ENCODE measurements at regions not wholly inside any gene's neighbourhood (a gene's known extent, or its start where the extent isn't known, plus 50 kb on each side); places are given as distances from the start of the nearest gene placed in this dataset.
A peak's percentile ranks its signal among the peaks of the same experiment; 100 is the strongest.

DNA sequence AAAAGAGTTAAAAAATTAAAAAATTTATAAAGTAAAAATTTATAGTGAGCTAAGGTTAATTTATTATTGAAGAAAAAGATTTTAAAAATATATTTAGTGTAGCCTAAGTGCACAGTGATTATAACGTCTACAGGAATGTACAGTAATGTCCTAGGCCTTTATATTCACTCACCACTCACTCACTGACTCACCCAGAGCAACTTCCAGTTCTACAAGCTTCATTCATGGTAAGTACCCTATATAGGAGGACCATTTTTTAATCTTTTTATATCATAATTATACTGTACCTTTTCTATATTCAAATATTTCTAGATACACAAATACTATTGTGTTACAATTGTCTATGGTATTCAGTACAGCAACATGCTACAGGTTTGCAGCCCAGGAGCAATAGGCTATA is 1623.2 kb downstream of the RPA4 start:
- Histone ChIP-seq H3K9me3 (replicated peaks) (no peaks in the 10 kb centered on the region), H3K4me1 (no peaks in the 10 kb centered on the region), H3K27me3 (no peaks in the 10 kb centered on the region), H3K36me3 (no peaks in the 10 kb centered on the region), H3K4me3 (no peak overlapping the region), H3K27ac (no peak overlapping the region)
- DNase-seq, result no peak

DNA sequence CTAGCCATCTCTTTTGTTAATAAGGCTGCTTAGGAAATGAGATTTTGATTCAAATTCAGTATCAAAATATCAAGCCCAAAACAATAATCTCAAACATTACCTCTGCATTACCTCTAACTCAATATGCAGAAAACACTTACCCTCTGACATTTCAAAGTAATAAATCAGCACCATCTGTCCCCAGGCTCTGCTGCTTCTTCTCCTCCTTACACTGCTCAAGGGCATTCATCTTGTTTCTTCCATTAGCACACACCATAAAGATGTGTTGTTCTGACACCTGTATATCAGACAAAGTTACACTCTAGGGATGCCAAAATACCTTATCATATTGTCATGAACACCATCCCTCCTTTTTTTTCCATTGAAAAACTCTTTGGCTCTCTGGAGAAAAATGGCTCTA is 1630.3 kb downstream of the RPA4 start:
- Histone ChIP-seq H3K27me3 (no peaks in the 10 kb centered on the region), H3K4me3 (no peak overlapping the region), H3K27ac (no peak overlapping the region)

DNA sequence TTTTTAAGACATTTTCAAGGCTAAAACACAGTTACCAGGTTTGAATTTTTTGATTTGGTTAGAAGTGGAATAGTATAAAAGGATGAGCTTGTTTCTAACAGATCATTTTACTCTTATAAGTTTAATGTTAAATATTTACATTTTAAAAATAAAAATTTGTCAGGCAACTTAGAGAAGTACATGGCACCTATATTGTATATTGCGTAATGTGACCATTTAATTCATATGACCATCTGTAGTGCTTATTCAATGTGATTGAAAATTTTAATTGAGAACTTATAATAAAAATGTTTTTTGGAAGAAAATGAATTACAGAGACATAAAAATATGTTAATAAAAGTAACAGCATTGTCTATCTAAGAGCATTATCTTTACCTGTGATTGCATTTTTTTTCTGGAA is 1632.4 kb downstream of the RPA4 start:
- H3K4me1 ChIP-seq, result no peaks in the 10 kb centered on the region
- no peaks in the 10 kb centered on the region for H3K27me3 ChIP-seq
- no peaks in the 10 kb centered on the region for H3K36me3 ChIP-seq
- H3K9me3 ChIP-seq (replicated peaks), result no peaks in the 10 kb centered on the region
- DNase-seq, result no peak
- H3K4me3 ChIP-seq, result no peak overlapping the region
- no peak overlapping the region for H3K27ac ChIP-seq

More for the DNA sequence above, 1630.3 kb downstream of the RPA4 start:
- no peaks in the 10 kb centered on the region for H3K4me1 ChIP-seq
- no peaks in the 10 kb centered on the region for H3K36me3 ChIP-seq
- H3K9me3 ChIP-seq (replicated peaks), result no peaks in the 10 kb centered on the region
- no peak for DNase-seq

DNA sequence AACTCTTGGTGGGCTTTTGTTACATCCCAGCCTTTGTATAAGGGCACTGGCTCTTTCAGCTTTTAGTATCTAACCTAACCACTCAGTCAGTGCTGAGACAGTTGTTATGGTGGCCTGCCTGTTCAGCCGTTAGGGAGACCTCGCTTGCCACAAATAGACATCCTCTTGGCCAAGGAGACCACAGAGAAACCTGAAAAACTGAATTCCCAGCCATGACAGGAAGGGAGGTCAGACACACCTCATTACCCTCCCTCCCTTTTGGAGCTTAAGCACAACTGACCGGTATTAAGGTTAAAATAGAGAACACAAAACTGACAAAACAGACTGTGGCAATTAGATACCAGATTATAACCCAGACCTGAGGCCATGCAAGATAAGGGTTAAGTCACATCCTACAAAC is 1639.3 kb downstream of the RPA4 start:
- H3K9me3 ChIP-seq (replicated peaks), result no peaks in the 10 kb centered on the region

DNA sequence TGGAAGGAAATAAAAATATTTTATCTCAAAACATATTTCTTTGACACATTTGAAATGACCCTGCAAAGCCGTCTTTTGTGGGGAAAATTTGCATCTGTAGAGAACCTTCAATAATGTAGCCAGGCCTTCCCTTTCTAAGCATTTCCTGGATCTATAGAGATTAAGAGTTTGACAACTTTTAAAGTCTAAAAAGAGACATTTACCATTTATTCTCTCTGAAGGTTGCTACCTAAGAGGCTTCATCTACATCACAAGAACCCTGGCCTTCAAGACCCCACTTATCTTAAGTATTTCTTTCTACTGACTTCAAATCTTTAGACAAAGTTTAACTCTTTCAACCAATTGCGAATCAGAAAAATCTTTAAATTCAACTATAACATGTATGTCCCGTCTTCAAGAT is 1639.8 kb downstream of the RPA4 start:
- Histone ChIP-seq H3K27me3 (no peaks in the 10 kb centered on the region), H3K27ac (no peak overlapping the region), H3K36me3 (no peaks in the 10 kb centered on the region), H3K4me3 (no peak overlapping the region), H3K4me1 (no peaks in the 10 kb centered on the region), H3K9me3 (replicated peaks) (no peaks in the 10 kb centered on the region)
- no peak for DNase-seq

More for the DNA sequence above, 1639.3 kb downstream of the RPA4 start:
- Histone ChIP-seq H3K4me3 (no peak overlapping the region), H3K27me3 (no peaks in the 10 kb centered on the region), H3K4me1 (no peaks in the 10 kb centered on the region), H3K36me3 (no peaks in the 10 kb centered on the region), H3K27ac (no peak overlapping the region)
- no peak for DNase-seq

DNA sequence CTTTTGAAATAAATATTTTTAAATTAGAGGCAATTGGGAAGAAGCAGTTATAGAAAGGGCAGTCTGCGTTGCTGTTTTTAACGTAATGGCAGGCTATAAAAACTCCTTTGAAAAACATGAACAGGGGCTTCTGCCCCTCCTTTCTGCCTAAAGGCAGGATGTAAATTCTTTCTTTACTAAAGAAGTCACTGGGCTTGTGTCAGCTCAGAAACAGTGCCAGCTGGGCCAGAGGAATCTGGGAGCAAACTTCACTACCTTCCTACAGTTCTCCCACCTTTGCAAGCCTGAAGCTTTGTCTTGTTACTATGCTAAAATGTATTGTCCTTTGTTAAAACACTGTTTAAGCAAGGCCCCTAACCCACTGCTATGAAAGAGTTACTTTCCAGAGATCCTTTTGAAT is 1664.8 kb downstream of the RPA4 start:
- H3K4me1 ChIP-seq, result no peaks in the 10 kb centered on the region
- H3K36me3 ChIP-seq, result no peaks in the 10 kb centered on the region
- H3K27me3 ChIP-seq, result no peaks in the 10 kb centered on the region
- no peak overlapping the region for H3K4me3 ChIP-seq
- H3K27ac ChIP-seq, result no peak overlapping the region
- no peaks in the 10 kb centered on the region for H3K9me3 ChIP-seq (replicated peaks)
- DNase-seq, result no peak

DNA sequence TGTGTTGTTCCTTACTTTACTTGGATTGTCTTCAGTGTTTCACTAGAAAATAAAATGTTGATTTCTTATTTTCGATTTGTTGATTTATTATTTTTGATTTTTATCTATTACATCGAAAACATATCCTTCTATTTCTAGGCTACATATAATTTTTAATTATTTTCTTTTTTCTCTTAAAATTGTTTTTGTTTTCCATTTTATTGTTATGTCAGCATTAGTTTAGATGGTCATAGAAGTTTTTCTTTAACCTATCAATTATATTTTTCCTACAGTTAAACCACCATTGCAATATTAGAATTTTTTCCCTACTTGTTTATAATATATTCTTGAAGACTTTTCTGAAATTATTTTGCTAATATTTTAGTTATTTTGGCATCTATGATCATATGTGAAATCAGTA is 1685.1 kb downstream of the RPA4 start:
- H3K4me3 ChIP-seq, result no peak overlapping the region
- no peaks in the 10 kb centered on the region for H3K4me1 ChIP-seq
- H3K27ac ChIP-seq, result no peak overlapping the region
- H3K36me3 ChIP-seq, result no peaks in the 10 kb centered on the region
- DNase-seq, result no peak
- no peaks in the 10 kb centered on the region for H3K9me3 ChIP-seq (replicated peaks)
- no peaks in the 10 kb centered on the region for H3K27me3 ChIP-seq

DNA sequence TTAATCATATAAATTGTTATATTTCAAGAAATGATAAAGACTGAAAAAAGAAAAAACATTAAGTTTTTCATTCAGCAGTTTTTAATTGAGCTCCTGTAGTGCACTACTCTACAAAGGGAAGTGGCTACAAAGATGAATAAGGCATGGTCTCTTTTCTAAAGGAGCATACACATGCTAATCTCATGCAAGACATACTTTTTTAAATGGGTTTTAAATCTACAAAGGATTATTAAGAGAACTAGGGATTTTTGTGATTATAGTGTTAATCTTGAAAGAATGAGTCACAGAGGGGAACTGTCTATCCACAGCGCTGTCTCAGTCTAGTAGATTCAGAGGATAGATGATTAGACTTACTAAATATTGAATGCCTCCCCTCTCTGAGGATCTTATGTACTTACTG is 1722.2 kb downstream of the RPA4 start:
- Histone ChIP-seq H3K4me1 (no peaks in the 10 kb centered on the region), H3K36me3 (no peaks in the 10 kb centered on the region), H3K27ac (no peak overlapping the region), H3K4me3 (no peak overlapping the region), H3K27me3 (no peaks in the 10 kb centered on the region), H3K9me3 (replicated peaks) (no peaks in the 10 kb centered on the region)
- DNase-seq, result no peak

DNA sequence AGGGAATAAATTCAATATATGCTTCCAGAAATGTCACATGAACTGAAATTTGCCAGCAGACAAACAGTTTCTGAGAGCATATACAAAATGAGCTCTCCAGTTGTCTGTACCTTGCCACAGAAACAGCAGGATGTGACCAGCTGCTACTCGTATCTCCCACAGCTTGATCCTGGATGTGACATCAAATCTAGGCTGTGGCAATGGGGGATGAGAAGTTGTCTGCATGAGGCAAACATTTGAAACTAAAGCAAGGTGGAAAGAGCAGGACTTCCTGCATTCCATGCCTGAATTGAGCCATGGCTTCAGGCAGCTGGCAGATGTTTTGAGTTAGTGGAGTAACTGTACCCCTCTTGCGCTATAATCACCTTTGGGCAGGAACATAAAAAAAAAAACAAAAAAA is 1724.0 kb downstream of the RPA4 start:
- H3K36me3 ChIP-seq, result no peaks in the 10 kb centered on the region
- H3K4me1 ChIP-seq, result no peaks in the 10 kb centered on the region
- no peak overlapping the region for H3K4me3 ChIP-seq
- H3K27ac ChIP-seq, result no peak overlapping the region
- H3K27me3 ChIP-seq, result no peaks in the 10 kb centered on the region
- no peaks in the 10 kb centered on the region for H3K9me3 ChIP-seq (replicated peaks)
- peak in 1 of 2 experiments; percentile 1 for DNase-seq

DNA sequence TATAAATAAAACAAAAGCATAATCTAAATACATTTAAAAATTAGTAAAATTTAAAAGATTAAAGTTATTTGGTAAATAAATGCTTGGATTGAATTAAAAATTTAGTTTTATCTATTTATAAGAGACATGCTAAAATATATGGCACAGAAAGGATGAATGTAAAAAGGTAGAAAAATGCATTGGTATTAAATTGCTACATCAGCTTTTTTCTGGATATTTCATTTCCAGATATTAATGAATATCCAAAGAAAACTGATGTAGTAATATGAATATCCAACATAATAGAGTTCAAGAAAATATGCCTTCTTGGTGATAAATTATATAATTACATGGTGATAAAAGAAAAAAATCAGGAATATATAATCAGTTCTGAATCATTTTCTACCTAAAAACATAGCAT is 1743.9 kb downstream of the RPA4 start:
- no peaks in the 10 kb centered on the region for H3K4me1 ChIP-seq
- H3K36me3 ChIP-seq, result no peaks in the 10 kb centered on the region
- DNase-seq, result no peak

DNA sequence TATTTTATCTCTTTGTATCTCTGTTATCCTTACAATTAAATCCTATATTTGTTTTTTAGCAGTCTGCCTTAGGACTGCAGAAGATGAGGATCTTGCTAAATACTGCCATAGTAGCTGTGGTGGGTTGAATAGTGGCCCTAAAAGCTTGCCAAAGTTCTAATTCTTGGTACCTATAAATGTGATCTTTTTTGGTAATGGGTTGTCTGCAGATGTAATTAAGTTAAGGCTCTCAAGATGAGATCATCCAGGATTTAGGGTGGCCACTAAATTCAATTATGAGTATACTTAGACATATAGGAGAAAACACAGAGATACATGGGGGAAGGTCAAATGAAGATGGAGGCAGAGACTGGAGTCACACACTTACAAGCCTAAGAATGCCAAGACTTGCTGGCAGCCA is 1753.7 kb downstream of the RPA4 start:
- no peaks in the 10 kb centered on the region for H3K9me3 ChIP-seq (replicated peaks)
- H3K36me3 ChIP-seq, result no peaks in the 10 kb centered on the region
- H3K4me1 ChIP-seq, result no peaks in the 10 kb centered on the region
- no peak overlapping the region for H3K27ac ChIP-seq
- no peaks in the 10 kb centered on the region for H3K27me3 ChIP-seq
- no peak for DNase-seq
- no peak overlapping the region for H3K4me3 ChIP-seq

More for the DNA sequence above, 1743.9 kb downstream of the RPA4 start:
- Histone ChIP-seq H3K27ac (no peak overlapping the region), H3K27me3 (no peaks in the 10 kb centered on the region), H3K9me3 (replicated peaks) (no peaks in the 10 kb centered on the region), H3K4me3 (no peak overlapping the region)

DNA sequence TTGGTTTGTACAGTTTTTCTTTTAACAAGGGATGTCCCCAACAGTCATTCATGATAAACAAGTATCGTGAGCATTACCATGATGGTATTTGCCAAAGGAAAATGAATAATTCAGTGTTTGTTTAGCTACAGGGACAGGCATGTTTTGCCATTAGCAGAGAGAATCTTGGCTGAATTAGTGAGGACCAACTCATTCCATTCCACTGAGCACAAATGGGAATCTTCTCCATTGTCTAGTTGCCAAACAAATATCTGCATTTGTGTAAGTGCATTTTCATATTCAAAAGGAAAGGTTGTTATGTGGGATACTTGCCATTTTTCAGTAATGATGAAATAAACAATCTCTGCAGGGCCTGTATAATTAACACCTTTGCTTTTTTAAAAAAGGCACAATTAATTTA is 1762.6 kb downstream of the RPA4 start:
- Histone ChIP-seq H3K9me3 (replicated peaks) (no peaks in the 10 kb centered on the region), H3K4me3 (no peak overlapping the region), H3K27ac (no peak overlapping the region), H3K27me3 (no peaks in the 10 kb centered on the region), H3K4me1 (no peaks in the 10 kb centered on the region), H3K36me3 (no peaks in the 10 kb centered on the region)
- DNase-seq, result no peak

DNA sequence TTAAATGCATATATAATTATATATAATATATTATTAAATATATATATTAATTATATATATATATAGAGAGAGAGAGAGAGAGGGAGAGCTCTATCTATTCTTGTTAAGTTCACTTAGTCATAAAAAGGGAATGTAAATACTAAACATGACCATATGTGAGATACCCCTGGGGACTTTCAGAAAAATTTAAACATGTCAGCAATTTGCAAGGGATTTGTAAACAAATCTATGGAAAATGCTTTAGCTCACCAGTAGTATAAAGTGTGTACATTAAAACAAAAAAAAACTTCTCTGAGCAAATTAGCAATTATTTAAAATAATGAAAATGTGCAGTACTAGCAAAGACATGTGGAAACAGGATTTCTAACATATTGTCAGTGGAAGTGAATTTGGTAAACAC is 1755.5 kb downstream of the PCDH19 start:
- H3K4me3 ChIP-seq, result no peak overlapping the region
- H3K27ac ChIP-seq, result no peak overlapping the region
- no peaks in the 10 kb centered on the region for H3K27me3 ChIP-seq
- H3K9me3 ChIP-seq (replicated peaks), result no peaks in the 10 kb centered on the region
- no peak for DNase-seq
- H3K4me1 ChIP-seq, result no peaks in the 10 kb centered on the region
- no peaks in the 10 kb centered on the region for H3K36me3 ChIP-seq

Data from SJCRH30 (cell line).